Stimulated activated naive CD4-positive, alpha-beta T cell (primary cell): ENCODE measurements at regions not wholly inside any gene's neighbourhood (a gene's known extent, or its start where the extent isn't known, plus 50 kb on each side); places are given as distances from the start of the nearest gene placed in this dataset.

Experiments
- DNase-seq, 6 experiments: peaks; one replicate each; lab custom pipeline; 2025; lab: John Stamatoyannopoulos, UW

DNA sequence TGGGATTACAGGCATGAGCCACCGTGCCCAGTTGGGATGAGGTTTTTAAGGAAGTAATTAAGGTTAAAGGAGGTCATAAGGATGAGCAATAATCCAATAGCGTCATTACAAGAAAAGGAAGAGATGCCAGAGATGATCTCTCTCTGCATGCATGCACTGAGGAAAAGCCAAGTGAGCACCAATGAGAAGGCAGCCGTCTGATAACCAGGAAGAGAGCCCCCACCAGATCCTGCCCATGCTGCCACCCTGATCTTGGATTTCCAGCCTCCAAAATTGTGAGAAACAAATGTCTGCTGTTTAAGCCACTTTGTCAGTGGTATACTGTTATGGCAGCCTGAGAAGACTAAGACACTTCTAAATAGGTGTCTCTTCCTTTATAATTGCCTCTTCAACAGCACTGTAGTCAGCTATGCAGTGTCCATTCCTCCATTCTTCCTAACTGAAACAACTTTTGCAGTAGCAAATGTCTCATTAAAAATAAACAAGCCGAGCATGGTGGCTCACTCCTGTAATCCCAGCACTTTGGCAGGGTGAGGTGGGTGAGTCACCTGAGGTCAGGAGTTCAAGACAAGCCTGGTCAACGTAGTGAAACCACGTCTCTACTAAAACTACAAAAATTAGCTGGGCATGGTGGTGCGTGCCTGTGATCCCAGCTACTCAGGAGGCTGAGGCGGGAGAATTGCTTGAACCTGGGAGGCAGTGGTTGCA is 216.2 kb upstream of the RUNX1 start:
- DNase-seq: no peak

GRCh38 chr21:35259457-35259856 is 210.4 kb upstream of the RUNX1 start:
- no peak for DNase-seq

GRCh38 chr21:35258521-35258920 is 209.4 kb upstream of the RUNX1 start:
- DNase-seq: no peak

DNA sequence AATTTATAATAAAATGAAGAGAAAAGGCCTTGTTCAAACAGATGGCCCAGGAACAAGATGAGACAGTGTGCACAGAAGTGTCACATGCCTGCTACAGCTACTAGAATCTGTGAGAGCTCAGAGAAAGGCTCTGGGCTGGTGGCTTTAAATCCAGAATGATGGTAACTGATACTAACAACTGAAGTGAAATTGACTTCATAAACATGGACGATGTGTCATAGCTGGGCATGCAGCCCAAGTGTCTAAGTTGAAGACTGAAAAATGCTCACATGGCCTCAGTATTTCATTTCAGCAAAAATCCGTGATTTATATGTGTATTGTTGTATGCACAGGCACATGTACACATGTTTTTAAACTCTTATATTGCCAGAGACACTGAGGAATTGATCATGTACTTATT is 208.3 kb upstream of the RUNX1 start:
- DNase-seq: no peak

GRCh38 chr21:35256468-35256988 is 207.4 kb upstream of the RUNX1 start:
- no peak for DNase-seq

- no peak for DNase-seq
These were observed 205.7 kb upstream of the RUNX1 start for GRCh38 chr21:35254765-35255138.

GRCh38 chr21:35254006-35254764 is 205.1 kb upstream of the RUNX1 start:
- DNase-seq: no peak

DNA sequence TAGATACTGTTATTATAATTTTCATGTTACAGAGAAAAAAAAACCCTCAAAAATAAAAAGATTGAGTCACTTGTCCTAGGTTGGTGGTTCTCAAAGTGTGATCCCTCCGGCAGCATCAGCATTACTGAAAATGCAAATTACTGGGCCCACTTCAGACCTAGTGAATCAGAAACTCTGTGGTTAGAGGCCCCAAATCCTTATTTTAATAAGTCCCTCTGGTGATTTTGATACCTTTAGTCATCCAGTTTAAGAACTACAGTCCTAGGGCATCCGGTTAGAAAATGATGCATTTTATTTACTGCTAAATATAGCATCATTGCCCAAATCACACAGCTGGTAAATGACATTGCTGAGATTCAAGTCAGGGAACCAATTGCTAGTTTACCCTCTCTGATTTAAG is 203.7 kb upstream of the RUNX1 start:
- DNase-seq: no peak

DNA sequence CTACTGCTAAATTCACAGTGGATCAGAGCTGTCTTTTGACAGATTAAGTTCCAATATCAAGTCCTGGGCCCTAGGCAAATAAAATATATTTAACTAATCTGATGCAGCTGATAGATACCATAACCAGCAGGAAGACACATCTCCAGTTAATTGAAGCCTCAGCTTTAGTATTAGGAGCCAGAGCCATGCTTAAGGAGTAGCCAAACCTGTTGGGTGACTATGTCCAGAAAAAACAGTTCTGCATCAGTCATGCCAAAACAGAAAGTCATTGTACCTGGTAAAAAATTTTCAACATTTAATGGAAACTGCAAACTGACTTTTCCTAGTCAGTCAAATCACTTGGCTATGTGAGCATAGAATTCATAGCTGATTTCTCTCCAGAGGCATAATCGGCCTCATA is 200.5 kb upstream of the RUNX1 start:
- no peak for DNase-seq

DNA sequence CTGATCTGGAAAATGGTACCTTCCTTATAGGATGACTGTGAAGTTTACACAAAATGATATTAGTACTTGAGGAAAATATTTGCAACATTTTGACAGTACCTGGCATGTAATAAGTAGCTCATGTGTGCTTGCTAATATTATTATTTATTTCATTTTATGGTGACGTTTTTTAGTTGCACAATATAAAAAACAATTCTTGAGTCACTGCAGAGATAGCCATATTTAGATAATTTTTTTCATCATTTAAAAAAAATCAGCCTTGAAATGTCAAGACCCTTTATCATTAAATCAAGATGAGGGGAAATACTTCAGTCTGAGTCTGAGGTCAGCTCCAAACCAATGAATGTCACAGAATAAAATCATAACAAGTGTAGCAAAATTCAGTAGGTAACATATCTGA is 196.8 kb upstream of the RUNX1 start:
- DNase-seq: no peak

DNA sequence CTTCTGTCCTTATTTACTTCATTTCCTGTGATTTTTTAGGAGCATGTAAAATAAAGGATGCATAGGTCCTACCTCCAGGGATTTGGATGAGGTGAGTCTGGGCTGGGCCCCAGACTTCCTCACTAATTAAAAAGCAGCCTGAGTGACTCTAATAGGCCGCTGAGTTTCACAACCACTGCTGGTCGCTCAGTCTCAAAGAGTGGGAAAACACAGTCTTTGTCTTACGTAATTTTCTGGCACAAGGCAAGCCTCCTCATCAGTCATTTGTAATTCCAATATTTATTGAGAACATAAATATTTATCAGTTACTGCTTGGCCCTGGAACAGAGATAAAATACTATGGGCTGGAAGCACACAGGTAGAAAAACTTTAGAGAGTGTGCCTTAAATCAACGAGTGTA is 195.4 kb upstream of the RUNX1 start:
- no peak for DNase-seq

- no peak for DNase-seq
These were observed 194.1 kb upstream of the RUNX1 start for GRCh38 chr21:35243171-35243570.

GRCh38 chr21:35239811-35240219 is 190.7 kb upstream of the RUNX1 start:
- DNase-seq: no peak

DNA sequence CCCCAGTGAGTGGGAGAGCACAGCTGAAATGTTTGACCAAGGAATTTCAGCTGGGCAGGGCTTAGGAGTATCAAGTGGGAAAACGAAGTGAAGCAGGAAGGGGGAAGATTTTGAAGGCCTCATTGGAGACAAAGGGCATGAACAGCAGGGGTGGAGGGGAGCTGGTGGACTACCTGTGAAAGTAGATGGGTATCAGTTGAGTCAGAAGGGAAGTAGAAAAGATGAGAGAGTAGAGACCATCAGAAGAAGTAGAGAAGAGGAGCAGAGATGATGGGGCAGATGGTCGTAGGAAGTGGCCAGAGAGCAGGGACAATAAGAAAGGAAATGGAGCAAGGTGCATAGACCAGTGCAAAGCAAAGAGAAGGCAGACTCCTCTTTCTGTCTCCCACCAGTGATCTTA is 189.0 kb upstream of the RUNX1 start:
- no peak for DNase-seq

DNA sequence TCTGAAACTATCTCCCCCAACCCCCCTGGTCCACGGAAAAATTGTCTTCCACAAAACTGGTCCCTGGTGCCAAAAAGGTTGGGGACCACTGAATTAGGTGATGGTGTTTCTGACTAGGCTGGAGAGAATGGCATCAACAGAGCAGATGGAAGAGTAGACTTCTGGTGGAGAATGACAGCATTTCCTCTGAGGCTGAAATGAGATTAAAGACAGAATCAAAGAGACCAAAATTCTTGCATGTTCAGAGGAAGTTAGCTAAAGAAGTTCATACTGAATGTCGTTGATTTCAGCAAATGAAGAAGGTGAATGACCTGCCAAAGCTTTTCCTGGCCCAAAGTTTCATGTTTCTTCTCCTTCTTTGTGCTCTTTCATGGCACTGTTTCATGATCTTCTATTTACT is 188.2 kb upstream of the RUNX1 start:
- DNase-seq: peak in 3 of 6 experiments; percentile 47 to 67 (median 56)

GRCh38 chr21:35236090-35236489 is 187.0 kb upstream of the RUNX1 start:
- DNase-seq: no peak

- no peak for DNase-seq
These were observed 185.6 kb upstream of the RUNX1 start for GRCh38 chr21:35234725-35235124.

DNA sequence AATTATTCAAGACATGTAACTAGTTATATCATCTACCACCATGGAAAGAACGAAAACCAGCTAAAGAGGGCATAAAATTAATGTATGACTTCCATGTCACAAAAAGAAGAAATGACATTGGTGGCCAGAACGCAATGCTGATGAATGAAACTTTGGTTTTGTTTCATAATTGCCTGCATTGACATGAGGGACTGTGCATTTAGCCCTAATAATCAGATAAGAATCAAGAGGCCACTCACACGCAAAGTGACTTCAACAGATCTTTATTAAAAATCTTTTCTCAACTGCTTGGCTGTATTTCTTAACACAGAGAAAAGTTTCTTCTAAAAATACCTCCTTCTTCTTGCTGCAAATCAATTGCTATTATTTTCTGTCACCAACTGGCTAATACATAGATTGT is 184.7 kb upstream of the RUNX1 start:
- DNase-seq: no peak

DNA sequence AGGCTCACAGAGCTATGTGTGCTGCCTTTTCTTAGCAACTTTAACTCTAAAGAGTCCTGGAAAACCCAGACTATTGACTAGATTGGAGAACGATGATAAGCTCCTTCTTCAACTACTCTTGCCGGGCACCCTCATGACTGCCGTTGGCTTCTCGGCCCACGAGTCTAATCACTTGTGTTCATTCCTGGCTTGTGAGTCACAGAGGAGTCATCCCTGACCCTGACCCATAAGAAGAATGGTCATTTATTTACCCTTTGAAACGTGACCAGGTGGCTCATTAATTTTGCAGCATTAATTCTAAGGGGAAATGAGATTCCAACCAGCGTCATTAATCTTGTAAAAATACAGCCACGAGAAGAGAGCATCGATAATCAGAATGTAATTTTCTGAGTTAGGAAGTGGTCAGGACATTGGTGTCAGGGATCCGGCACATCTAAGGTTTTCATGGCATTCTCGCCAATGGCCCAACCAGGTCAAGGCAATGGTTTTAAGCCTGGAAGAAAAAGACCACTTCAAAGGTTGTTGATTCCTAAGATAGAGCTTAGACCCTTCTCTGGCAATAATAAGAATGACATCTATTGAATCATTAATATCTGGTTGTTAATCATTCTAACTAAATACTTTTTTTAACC is 183.6 kb upstream of the RUNX1 start:
- no peak for DNase-seq

- no peak for DNase-seq
These were observed 182.0 kb upstream of the RUNX1 start for GRCh38 chr21:35231090-35231489.

GRCh38 chr21:35229290-35229689 is 180.2 kb upstream of the RUNX1 start:
- no peak for DNase-seq

GRCh38 chr21:35227786-35228185 is 178.7 kb upstream of the RUNX1 start:
- DNase-seq: no peak
